ENCODE measurements at regions not wholly inside any gene's neighbourhood (a gene's known extent, or its start where the extent isn't known, plus 50 kb on each side); places are given as distances from the start of the nearest gene placed in this dataset.

GRCh38 chr15:39359771-39360170 lies 221.1 kb upstream of the THBS1 start:
- DNase-seq (ENCODE audit: low read depth in 4 of 4, low spot score in 1 of 4), result no peak

GRCh38 chr15:39360452-39360851 lies 220.4 kb upstream of the THBS1 start:
- no peak for DNase-seq (ENCODE audit: low read depth in 4 of 4, low spot score in 1 of 4)

GRCh38 chr15:39361497-39361896 lies 219.4 kb upstream of the THBS1 start:
- DNase-seq (ENCODE audit: low read depth in 4 of 4, low spot score in 1 of 4), result no peak

- no peak for DNase-seq (ENCODE audit: low read depth in 4 of 4, low spot score in 1 of 4)
Observed at GRCh38 chr15:39362821-39363561, 217.9 kb upstream of the THBS1 start.

GRCh38 chr15:39363761-39364586 lies 216.9 kb upstream of the THBS1 start:
- no peak for DNase-seq (ENCODE audit: low read depth in 4 of 4, low spot score in 1 of 4)

GRCh38 chr15:39364721-39365120 lies 216.2 kb upstream of the THBS1 start:
- DNase-seq (ENCODE audit: low read depth in 4 of 4, low spot score in 1 of 4), result no peak

- no peak for DNase-seq (ENCODE audit: low read depth in 4 of 4, low spot score in 1 of 4)
Observed at GRCh38 chr15:39365161-39365560, 215.7 kb upstream of the THBS1 start.

GRCh38 chr15:39365873-39366272 lies 215.0 kb upstream of the THBS1 start:
- no peak for DNase-seq (ENCODE audit: low read depth in 4 of 4, low spot score in 1 of 4)

GRCh38 chr15:39367596-39367995 lies 213.3 kb upstream of the THBS1 start:
- DNase-seq (ENCODE audit: low read depth in 4 of 4, low spot score in 1 of 4), result no peak

- no peak for DNase-seq (ENCODE audit: low read depth in 4 of 4, low spot score in 1 of 4)
Observed at GRCh38 chr15:39369768-39370167, 211.1 kb upstream of the THBS1 start.

- DNase-seq (ENCODE audit: low read depth in 4 of 4, low spot score in 1 of 4), result no peak
Observed at GRCh38 chr15:39376371-39376909, 204.4 kb upstream of the THBS1 start.

GRCh38 chr15:39381517-39381916 lies 199.4 kb upstream of the THBS1 start:
- DNase-seq (ENCODE audit: low read depth in 4 of 4, low spot score in 1 of 4), result no peak

GRCh38 chr15:39388118-39388517 lies 192.8 kb upstream of the THBS1 start:
- DNase-seq (ENCODE audit: low read depth in 4 of 4, low spot score in 1 of 4), result no peak

GRCh38 chr15:39391230-39391629 lies 189.6 kb upstream of the THBS1 start:
- no peak for DNase-seq (ENCODE audit: low read depth in 4 of 4, low spot score in 1 of 4)

GRCh38 chr15:39392469-39393047 lies 188.3 kb upstream of the THBS1 start:
- DNase-seq (ENCODE audit: low read depth in 4 of 4, low spot score in 1 of 4), result no peak

- no peak for DNase-seq (ENCODE audit: low read depth in 4 of 4, low spot score in 1 of 4)
Observed at GRCh38 chr15:39393575-39394335, 187.1 kb upstream of the THBS1 start.

GRCh38 chr15:39394496-39394895 lies 186.4 kb upstream of the THBS1 start:
- no peak for DNase-seq (ENCODE audit: low read depth in 4 of 4, low spot score in 1 of 4)

GRCh38 chr15:39396979-39397615 lies 183.8 kb upstream of the THBS1 start:
- DNase-seq (ENCODE audit: low read depth in 4 of 4, low spot score in 1 of 4), result no peak

GRCh38 chr15:39397883-39398282 lies 183.0 kb upstream of the THBS1 start:
- no peak for DNase-seq (ENCODE audit: low read depth in 4 of 4, low spot score in 1 of 4)

GRCh38 chr15:39399600-39399999 lies 181.3 kb upstream of the THBS1 start:
- no peak for DNase-seq (ENCODE audit: low read depth in 4 of 4, low spot score in 1 of 4)

- DNase-seq (ENCODE audit: low read depth in 4 of 4, low spot score in 1 of 4), result no peak
Observed at GRCh38 chr15:39400002-39400401, 180.9 kb upstream of the THBS1 start.

Measured in stimulated activated CD4-positive, alpha-beta T cell treated with anti-CD3 and anti-CD28 coated beads, Interleukin-1b, Interleukin-23, amount 100 ng/mL, for 24 hours (primary cell).